ENCODE measurements at regions not wholly inside any gene's neighbourhood (a gene's known extent, or its start where the extent isn't known, plus 50 kb on each side); places are given as distances from the start of the nearest gene placed in this dataset.
"Not testable (repeated sequence)": the region's sequence is repeated elsewhere in the genome, so short reads cannot be mapped to it uniquely, and the experiment has no call there.

- TF ChIP-seq ATF2 (IDR thresholded peaks at IDR 0.05; ENCODE audit: low read length) = no peak
- no peak for TF ChIP-seq FOSL1 (IDR thresholded peaks at IDR 0.05; ENCODE audit: insufficient read depth, low read depth, low read length)
- no peak for TF ChIP-seq CTCF (IDR thresholded peaks at IDR 0.05; ENCODE audit: control extremely low read depth in 1 of 3, insufficient read depth in 1 of 3, low read depth in 1 of 3, low read length in 3 of 3)
- no peak for TF ChIP-seq CHD1 (IDR thresholded peaks at IDR 0.05; ENCODE audit: low read depth, low read length)
- TF ChIP-seq YY1 (IDR thresholded peaks at IDR 0.05; ENCODE audit: low read depth, low read length) = no peak
Observed at GRCh38 chr3:104263477-104263876, 1103.2 kb upstream of the ALCAM start (continued).

GRCh38 chr3:104266219-104266618 is 1100.5 kb upstream of the ALCAM start:
- DNase-seq (ENCODE audit: low read depth in 1 of 2, low spot score in 2 of 2); H2BK15ac ChIP-seq (ENCODE audit: low read length); CTCF ChIA-PET (ENCODE audit: partially characterized antibody); H3K18ac ChIP-seq (ENCODE audit: extremely low read depth, low read length); H2BK12ac ChIP-seq (ENCODE audit: low read depth, low read length); H2BK20ac ChIP-seq (ENCODE audit: low read length); H3K4me3 ChIP-seq (ENCODE audit: extremely low read depth in 1 of 4, insufficient read depth in 2 of 4, low read depth in 3 of 4, low read length in 4 of 4); H3K36me3 ChIP-seq (ENCODE audit: control insufficient read depth in 2 of 4, insufficient read depth in 4 of 4, low read length in 3 of 4); H3K4ac ChIP-seq (replicated peaks; ENCODE audit: insufficient read length, low read depth, low read length); H3K23me2 ChIP-seq (ENCODE audit: low read depth, low read length); H3K23ac ChIP-seq (ENCODE audit: insufficient read length); H4K20me1 ChIP-seq (replicated peaks in 1 of 2; ENCODE audit: control insufficient read depth in 1 of 2, insufficient read depth in 2 of 2, low read length in 2 of 2); H2AK5ac ChIP-seq (ENCODE audit: low read depth, low read length); FAIRE-seq; H2BK5ac ChIP-seq (ENCODE audit: low read depth, low read length); H3K79me1 ChIP-seq (ENCODE audit: low read depth, low read length); H3K79me2 ChIP-seq (ENCODE audit: control insufficient read depth in 1 of 2, insufficient read depth in 2 of 2, low read length in 2 of 2); H3K9me3 ChIP-seq (ENCODE audit: insufficient read depth in 2 of 2, low read depth in 1 of 2, low read length in 1 of 2); H4K91ac ChIP-seq (replicated peaks; ENCODE audit: insufficient read length, low read length); H3K4me2 ChIP-seq (ENCODE audit: insufficient read depth in 1 of 2, low read depth in 2 of 2, low read length in 2 of 2); POLR2A ChIA-PET (ENCODE audit: partially characterized antibody); H2AFZ ChIP-seq (ENCODE audit: low read length); H3K9ac ChIP-seq (replicated peaks in 1 of 4; ENCODE audit: extremely low read depth in 1 of 4, low read depth in 3 of 4, low read length in 3 of 4); H2BK120ac ChIP-seq (replicated peaks; ENCODE audit: low read depth, low read length); H3K27ac ChIP-seq (ENCODE audit: low read depth, low read length); H3K4me1 ChIP-seq (replicated peaks in 1 of 4; ENCODE audit: control insufficient read depth in 3 of 4, insufficient read depth in 4 of 4, low read length in 3 of 4); H3K14ac ChIP-seq (ENCODE audit: insufficient read length); H4K8ac ChIP-seq (ENCODE audit: extremely low read depth, insufficient read depth, low read length); H3K56ac ChIP-seq (replicated peaks; ENCODE audit: insufficient read length, low read depth, low read length); H3K27me3 ChIP-seq (replicated peaks in 1 of 4; ENCODE audit: control insufficient read depth in 3 of 4, extremely low read depth in 1 of 4, insufficient read depth in 3 of 4, low read length in 3 of 4); H4K5ac ChIP-seq (ENCODE audit: insufficient read length, low read depth, low read length): not testable (repeated sequence)
- 86% methylated on average over 1 of the region's 1 CpG; no CpG with 5 or more reads in 1 of the 2 experiments for WGBS, 2 experiments (ENCODE audit: extremely low coverage in 1 of 2, insufficient coverage in 1 of 2, insufficient read length in 1 of 2, insufficient replicate concordance in 2 of 2, low coverage in 1 of 2, low lambda C conversion rate in 2 of 2, missing lambda C conversion rate in 1 of 2)
